ENCODE measurements at regions not wholly inside any gene's neighbourhood (a gene's known extent, or its start where the extent isn't known, plus 50 kb on each side); places are given as distances from the start of the nearest gene placed in this dataset.

- TF ChIP-seq CTCF (IDR thresholded peaks at IDR 0.05) (no peak), POLR2A (IDR thresholded peaks at IDR 0.05) (no peak)
These were observed 152.0 kb upstream of the PITRM1 start for GRCh38 chr10:3324612-3325038.
